ENCODE measurements at regions not wholly inside any gene's neighbourhood (a gene's known extent, or its start where the extent isn't known, plus 50 kb on each side); places are given as distances from the start of the nearest gene placed in this dataset.

GRCh38 chr9:85431339-85432102 is 310.2 kb downstream of the AGTPBP1 start:
- peaks cover 30% of the 10 kb centered on the region for H3K9me3 ChIP-seq (ENCODE audit: control insufficient read depth, insufficient read depth, low read length)
- no peaks in the 10 kb centered on the region for H3K9me1 ChIP-seq (ENCODE audit: insufficient read depth, low read length)
- no peak overlapping the region for H3K14ac ChIP-seq (replicated peaks; ENCODE audit: low read depth, low read length)
- H2BK20ac ChIP-seq (ENCODE audit: low read depth, low read length), result no peak overlapping the region
- no peak overlapping the region for H2AK9ac ChIP-seq (replicated peaks; ENCODE audit: low read depth, low read length, poor library complexity)
- WGBS, 2 experiments (ENCODE audit: extremely low coverage in 2 of 2, insufficient read length in 1 of 2), result no CpG with 5 or more reads among the region's 3 CpGs
- intact Hi-C loops (cut with micrococcal nuclease) (no loop called here), dilution Hi-C loops (cut with HindIII; ENCODE audit: low sequenced_read_pairs, unreplicated experiment) (no loop called here), in situ Hi-C loops (cut with MboI; ENCODE audit: low sequenced_read_pairs) (no loop called here)
- H3K23ac ChIP-seq (ENCODE audit: low read depth, low read length), result no peak overlapping the region
- no peak overlapping the region for H4K5ac ChIP-seq (ENCODE audit: low read depth, low read length)
- H3K79me1 ChIP-seq (ENCODE audit: low read depth in 1 of 2, low read length in 2 of 2), result no peaks in the 10 kb centered on the region
- H3K4me3 ChIP-seq (ENCODE audit: insufficient read depth, low read depth, low read length), result no peak overlapping the region
- H3K27me3 ChIP-seq (ENCODE audit: control insufficient read depth, insufficient read depth, low read length), result no peaks in the 10 kb centered on the region
- H2AK5ac ChIP-seq (ENCODE audit: low read depth, low read length), result no peak overlapping the region
- no peak overlapping the region for H2BK120ac ChIP-seq (ENCODE audit: low read depth, low read length)
- H4K20me1 ChIP-seq (ENCODE audit: insufficient read depth, low read length), result no peaks in the 10 kb centered on the region
- H2AFZ ChIP-seq (replicated peaks; ENCODE audit: low read length, poor library complexity), result no peak overlapping the region
- ChIA-PET CTCF (no interaction called here), POLR2A (ENCODE audit: unreplicated experiment) (no interaction called here)
- no peak overlapping the region for H2BK5ac ChIP-seq (ENCODE audit: low read depth, low read length, poor library complexity, severe bottlenecking)
- no TSS peak for BruUV-seq (replicated peaks)
- H3K56ac ChIP-seq (ENCODE audit: extremely low read depth, insufficient read depth, low read length), result no peak overlapping the region
- no peaks in the 10 kb centered on the region for H3K36me3 ChIP-seq (ENCODE audit: control insufficient read depth, insufficient read depth, low read length)
- H3K18ac ChIP-seq (ENCODE audit: low read depth, low read length), result no peak overlapping the region
- no peak for ATAC-seq (ENCODE audit: low read depth)
- no peak overlapping the region for H3K27ac ChIP-seq (ENCODE audit: insufficient read depth, low read length)
- H2BK15ac ChIP-seq (ENCODE audit: low read depth, low read length), result no peak overlapping the region
- no peak overlapping the region for H3K9ac ChIP-seq (ENCODE audit: low read depth, low read length)
- TF ChIP-seq FOS (IDR thresholded peaks at IDR 0.05; ENCODE audit: low read depth, low read length) (no peak), USF2 (IDR thresholded peaks at IDR 0.05; ENCODE audit: low read depth, low read length) (no peak), NFE2L2 (IDR thresholded peaks at IDR 0.05; ENCODE audit: low read depth, low read length) (no peak), RCOR1 (IDR thresholded peaks at IDR 0.05; ENCODE audit: insufficient replicate concordance, low read length) (no peak), RAD21 (IDR thresholded peaks at IDR 0.05; ENCODE audit: low read length) (no peak), MAFK (IDR thresholded peaks at IDR 0.05; ENCODE audit: low read depth, low read length) (no peak), RFX5 (IDR thresholded peaks at IDR 0.05; ENCODE audit: low read depth, low read length) (no peak)
- TF ChIP-seq, protein P1, sequence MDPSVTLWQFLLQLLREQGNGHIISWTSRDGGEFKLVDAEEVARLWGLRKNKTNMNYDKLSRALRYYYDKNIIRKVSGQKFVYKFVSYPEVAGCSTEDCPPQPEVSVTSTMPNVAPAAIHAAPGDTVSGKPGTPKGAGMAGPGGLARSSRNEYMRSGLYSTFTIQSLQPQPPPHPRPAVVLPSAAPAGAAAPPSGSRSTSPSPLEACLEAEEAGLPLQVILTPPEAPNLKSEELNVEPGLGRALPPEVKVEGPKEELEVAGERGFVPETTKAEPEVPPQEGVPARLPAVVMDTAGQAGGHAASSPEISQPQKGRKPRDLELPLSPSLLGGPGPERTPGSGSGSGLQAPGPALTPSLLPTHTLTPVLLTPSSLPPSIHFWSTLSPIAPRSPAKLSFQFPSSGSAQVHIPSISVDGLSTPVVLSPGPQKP (IDR thresholded peaks at IDR 0.05; ENCODE audit: borderline replicate concordance, low read depth, low read length), result no peak
- no peak overlapping the region for H3K4me2 ChIP-seq (ENCODE audit: low read depth, low read length)
- no peaks in the 10 kb centered on the region for H3K4me1 ChIP-seq (ENCODE audit: control insufficient read depth, insufficient read depth, low read length)
- no peak overlapping the region for H4K91ac ChIP-seq (ENCODE audit: insufficient read depth, low read depth, low read length)
- H4K8ac ChIP-seq (ENCODE audit: low read depth in 2 of 2, low read length in 2 of 2), result no peak overlapping the region
- DNase-seq, result no peak
- no peak overlapping the region for H3K4ac ChIP-seq (ENCODE audit: low read depth, low read length)
